GM12865 (cell line): ENCODE measurements at regions not wholly inside any gene's neighbourhood (a gene's known extent, or its start where the extent isn't known, plus 50 kb on each side); places are given as distances from the start of the nearest gene placed in this dataset.

ENCODE experiments used
- DNase-seq: peaks from one replicate; pipeline ENCODE4 v3.0.0; 2010; ENCODE audit warnings: low read depth
- H3K4me3 ChIP-seq: 2 replicates; pipeline ENCODE4 v1.5.1; 2011; ENCODE audit warnings: mild to moderate bottlenecking, low read depth, low read length, control low read depth
- CTCF ChIP-seq: IDR thresholded peaks from 2 replicates; pipeline ENCODE4 v1.5.1; 2011; ENCODE audit warnings: low read length, control low read depth, low read depth, inconsistent platforms; ENCODE audit not compliant: insufficient read depth; ENCODE audit errors: missing control alignments

GRCh38 chr4:185931986-185932385 is 120.0 kb upstream of the SORBS2 start:
- DNase-seq, result no peak
- H3K4me3 ChIP-seq, result no peak overlapping the region
- TF ChIP-seq CTCF, result no peak

GRCh38 chr4:185932491-185932890 is 120.5 kb upstream of the SORBS2 start:
- no peak overlapping the region for H3K4me3 ChIP-seq
- no peak for TF ChIP-seq CTCF
- no peak for DNase-seq

- DNase-seq, result no peak
- no peak overlapping the region for H3K4me3 ChIP-seq
- no peak for TF ChIP-seq CTCF
Observed at GRCh38 chr4:185933078-185933581, 121.1 kb upstream of the SORBS2 start.

- DNase-seq, result no peak
- TF ChIP-seq CTCF, result no peak
- no peak overlapping the region for H3K4me3 ChIP-seq
Observed at GRCh38 chr4:185936650-185937376, 124.8 kb upstream of the SORBS2 start.

- H3K4me3 ChIP-seq, result no peak overlapping the region
- DNase-seq, result no peak
- no peak for TF ChIP-seq CTCF
Observed at GRCh38 chr4:185938654-185939053, 126.7 kb upstream of the SORBS2 start.

- no peak for DNase-seq
- H3K4me3 ChIP-seq, result no peak overlapping the region
- no peak for TF ChIP-seq CTCF
Observed at GRCh38 chr4:185941461-185941860, 127.5 kb upstream of the TLR3 start.

- DNase-seq, result no peak
Observed at GRCh38 chr4:185945252-185945651, 123.7 kb upstream of the TLR3 start.

More at GRCh38 chr4:185945252-185945651, 123.7 kb upstream of the TLR3 start:
- no peak for TF ChIP-seq CTCF
- H3K4me3 ChIP-seq, result no peak overlapping the region
